GM12891 (cell line): ENCODE measurements at regions not wholly inside any gene's neighbourhood (a gene's known extent, or its start where the extent isn't known, plus 50 kb on each side); places are given as distances from the start of the nearest gene placed in this dataset.
A peak's percentile ranks its signal among the peaks of the same experiment; 100 is the strongest.
"Not testable (repeated sequence)": the region's sequence is repeated elsewhere in the genome, so short reads cannot be mapped to it uniquely, and the experiment has no call there.

Source experiments
- DNase-seq: peaks from one replicate; pipeline ENCODE4 v3.0.0; 2011; ENCODE audit warnings: low spot score; ENCODE audit not compliant: insufficient read length
- FAIRE-seq: peaks from 2 replicates; lab custom pipeline; 2011; peaks lifted over from hg19 to GRCh38; lab: Jason Lieb, UNC
- PAX5 ChIP-seq: IDR thresholded peaks from 2 replicates; pipeline ENCODE4 v1.6.1; 2011; ENCODE audit warnings: low read length, moderate library complexity, mild to moderate bottlenecking; ENCODE audit not compliant: insufficient read depth, severe bottlenecking
- POLR2A ChIP-seq: IDR thresholded peaks from 2 replicates; pipeline ENCODE4 v1.6.1; 2011; ENCODE audit warnings: low read depth, low read length, control low read depth
- POLR2AphosphoS5 ChIP-seq: IDR thresholded peaks from 2 replicates; pipeline ENCODE4 v1.6.1; 2011; ENCODE audit warnings: low read depth, low read length, control low read depth
- POU2F2 ChIP-seq: IDR thresholded peaks from 2 replicates; pipeline ENCODE4 v1.6.1; 2011; ENCODE audit warnings: low read depth, mild to moderate bottlenecking, control low read depth, low read length, moderate library complexity
- SPI1 ChIP-seq: IDR thresholded peaks from 2 replicates; pipeline ENCODE4 v1.6.1; 2011; ENCODE audit warnings: low read depth, low read length, control low read depth
- TAF1 ChIP-seq: IDR thresholded peaks from 2 replicates; pipeline ENCODE4 v1.6.1; 2011; ENCODE audit warnings: low read depth, low read length, control low read depth

- no peak for DNase-seq
- peak; percentile 73 for TF ChIP-seq SPI1
- no peak for TF ChIP-seq POU2F2
- TF ChIP-seq POLR2AphosphoS5, result no peak
- no peak for TF ChIP-seq TAF1
- no peak for TF ChIP-seq PAX5
- FAIRE-seq, result no peak
Measured at GRCh38 chr20:43386878-43387277, 70.8 kb upstream of the SRSF6 start.

GRCh38 chr20:43385914-43386313, 71.8 kb upstream of the SRSF6 start:
- FAIRE-seq, result no peak
- TF ChIP-seq POLR2AphosphoS5, result no peak
- TF ChIP-seq PAX5, result no peak
- no peak for TF ChIP-seq SPI1
- no peak for TF ChIP-seq POU2F2
- TF ChIP-seq POLR2A, result no peak
- no peak for TF ChIP-seq TAF1
- DNase-seq, result no peak

DNA sequence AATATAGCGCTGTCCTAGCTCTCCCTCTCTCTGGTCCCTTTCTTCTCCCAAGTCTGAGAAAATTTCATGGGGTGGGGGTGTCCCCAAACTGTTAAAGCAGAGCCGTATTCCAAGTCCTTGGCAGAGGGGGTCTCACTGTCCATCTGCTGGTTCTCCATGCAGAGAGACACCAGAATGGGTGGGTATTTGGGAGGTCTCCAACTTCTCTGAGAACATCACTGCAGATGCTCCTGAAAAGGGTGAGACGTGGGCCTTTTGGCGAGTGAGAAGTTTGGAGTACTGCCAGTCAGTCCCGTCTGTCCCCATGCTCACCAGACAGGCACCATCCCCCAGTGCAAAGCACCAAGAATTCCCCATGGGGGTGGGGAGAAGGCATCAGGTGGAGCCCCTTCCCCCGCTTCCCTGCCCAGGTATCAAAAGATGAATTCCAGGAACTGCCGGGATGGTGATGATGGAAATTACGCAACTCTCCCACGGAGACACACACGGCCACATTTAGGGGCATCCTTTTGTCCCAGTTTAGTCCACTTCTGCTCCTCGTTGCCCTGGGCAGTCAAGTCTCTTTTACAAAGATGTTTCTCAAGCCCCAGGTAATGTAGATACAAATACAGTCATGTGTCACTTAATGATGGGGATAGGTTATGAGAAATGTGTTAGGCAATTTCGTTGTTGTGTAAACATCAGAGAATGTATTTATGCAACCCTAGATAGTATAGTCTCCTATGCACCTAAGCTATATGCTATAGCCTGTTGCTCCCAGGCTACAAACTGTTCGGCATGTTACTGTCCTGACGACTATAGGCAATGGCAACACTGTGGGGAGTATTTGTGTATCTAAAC, 73.4 kb upstream of the SRSF6 start:
- no peak for FAIRE-seq
- no peak for DNase-seq
- TF ChIP-seq SPI1 (no peak), TAF1 (no peak), POU2F2 (no peak), POLR2A (no peak), POLR2AphosphoS5 (no peak), PAX5 (no peak)

GRCh38 chr20:43383026-43383795, 74.5 kb upstream of the SRSF6 start:
- DNase-seq, result no peak
- peak; percentile 54 for FAIRE-seq
- TF ChIP-seq SPI1, result 0 out of 2 replicates have a peak, but pooled peaks have one; percentile 7
- no peak for TF ChIP-seq TAF1

GRCh38 chr20:43382135-43382534, 75.6 kb upstream of the SRSF6 start:
- not testable (repeated sequence) for DNase-seq, FAIRE-seq

- FAIRE-seq, DNase-seq: not testable (repeated sequence)
Measured at GRCh38 chr20:43381533-43381932, 76.2 kb upstream of the SRSF6 start.

DNA sequence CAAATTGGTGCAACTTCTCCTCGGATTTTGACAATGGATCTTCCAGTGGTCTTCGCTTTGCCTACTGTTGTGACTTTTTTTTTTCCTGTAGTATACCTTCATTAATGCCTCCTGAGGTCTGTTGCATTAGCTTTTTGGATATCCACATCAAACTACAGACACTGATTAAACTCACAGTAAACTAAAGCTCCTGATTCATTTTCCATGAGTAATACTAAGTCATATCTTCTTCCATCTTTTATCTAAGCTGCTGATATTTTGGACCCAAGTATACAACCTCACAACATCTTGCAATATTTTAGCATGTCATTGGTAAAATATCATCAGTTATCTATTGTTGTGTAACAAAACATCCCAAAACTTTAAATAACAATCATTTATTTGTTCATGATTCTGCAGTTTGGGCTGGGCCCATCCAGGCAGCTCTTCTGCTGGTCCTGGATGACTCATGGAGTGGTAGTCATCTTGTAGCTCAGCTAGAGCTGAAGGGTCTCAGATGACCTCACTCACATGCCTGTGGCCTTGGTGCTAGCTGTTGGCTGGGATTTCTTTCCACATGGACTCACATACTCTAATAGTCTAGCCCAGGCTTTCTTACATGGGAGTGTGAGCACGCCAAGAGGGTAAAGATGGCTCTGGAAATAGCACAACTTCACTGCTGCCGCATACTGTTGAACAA, 78.3 kb upstream of the SRSF6 start:
- TF ChIP-seq POLR2AphosphoS5 (no peak), SPI1 (no peak), POLR2A (no peak), POU2F2 (no peak), PAX5 (no peak), TAF1 (no peak)
- FAIRE-seq, result no peak
- DNase-seq, result no peak

GRCh38 chr20:43376831-43377230, 80.9 kb upstream of the SRSF6 start:
- TF ChIP-seq POU2F2 (no peak), PAX5 (no peak), TAF1 (no peak), POLR2A (no peak)
- DNase-seq, result no peak
- no peak for FAIRE-seq

- DNase-seq (no peak), FAIRE-seq (no peak)
- no peak for TF ChIP-seq PAX5
- TF ChIP-seq SPI1, result no peak
- TF ChIP-seq POU2F2, result no peak
- TF ChIP-seq POLR2AphosphoS5, result no peak
Measured at GRCh38 chr20:43375591-43375990, 82.1 kb upstream of the SRSF6 start.

DNA sequence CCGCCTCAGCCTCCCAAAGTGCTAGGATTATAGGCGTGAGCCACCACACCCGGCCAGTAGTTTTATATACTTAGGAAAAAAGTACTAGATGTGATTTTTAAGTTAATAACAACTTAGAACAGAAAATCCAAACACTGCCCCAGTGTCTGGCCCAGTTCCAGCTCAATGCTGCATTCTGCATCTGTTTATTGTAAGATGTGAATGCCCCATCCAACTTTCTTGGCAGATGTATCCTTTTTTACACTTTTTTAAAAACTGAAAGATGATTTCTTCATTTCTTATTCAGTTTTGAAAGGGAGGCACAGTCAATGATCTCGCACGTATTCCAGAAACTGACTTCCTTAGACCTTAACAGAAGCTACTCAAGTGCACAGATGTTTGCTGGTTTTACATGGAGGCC, 85.6 kb upstream of the SRSF6 start:
- TF ChIP-seq POU2F2 (no peak), SPI1 (no peak), PAX5 (no peak), POLR2A (no peak), POLR2AphosphoS5 (no peak)
- no peak for FAIRE-seq

More for the DNA sequence above, 85.6 kb upstream of the SRSF6 start:
- DNase-seq, result no peak
